T-helper 2 cell treated with Interferon-gamma antibody and Interleukin-4, amounts not matched to agents 100 ng/mL and 5 ng/mL, for 36 hours (primary cell): ENCODE measurements at regions not wholly inside any gene's neighbourhood (a gene's known extent, or its start where the extent isn't known, plus 50 kb on each side); places are given as distances from the start of the nearest gene placed in this dataset.
"Not testable (repeated sequence)": the region's sequence is repeated elsewhere in the genome, so short reads cannot be mapped to it uniquely, and the experiment has no call there.

ENCODE experiments used
- intact Hi-C: fragments of 100-400 bp; cut with micrococcal nuclease; formaldehyde crosslinking; loops from one replicate; pipeline ENCODE4 v1.15.1; 2023

GRCh38 chr4:33104273-33104672 lies 2384.1 kb downstream of the PCDH7 start:
- intact Hi-C loops = no loop called here

GRCh38 chr4:33107814-33108213 lies 2387.6 kb downstream of the PCDH7 start:
- intact Hi-C loops = no loop called here

- intact Hi-C loops = no loop called here
Measured at GRCh38 chr4:33111117-33111516, 2390.9 kb downstream of the PCDH7 start.

- intact Hi-C loops = no loop called here
Measured at GRCh38 chr4:33116871-33117270, 2396.7 kb downstream of the PCDH7 start.

GRCh38 chr4:33126002-33126401 lies 2405.8 kb downstream of the PCDH7 start:
- intact Hi-C loops = no loop called here

GRCh38 chr4:33130662-33131061 lies 2410.5 kb downstream of the PCDH7 start:
- intact Hi-C loops = not testable (repeated sequence)

- intact Hi-C loops = no loop called here
Measured at GRCh38 chr4:33133723-33134122, 2413.6 kb downstream of the PCDH7 start.

GRCh38 chr4:33134366-33134765 lies 2414.2 kb downstream of the PCDH7 start:
- intact Hi-C loops = no loop called here

GRCh38 chr4:33149658-33150524 lies 2429.7 kb downstream of the PCDH7 start:
- intact Hi-C loops = no loop called here

- intact Hi-C loops = no loop called here
Measured at GRCh38 chr4:33150525-33150910, 2430.3 kb downstream of the PCDH7 start.

GRCh38 chr4:33160126-33160525 lies 2440.0 kb downstream of the PCDH7 start:
- intact Hi-C loops = no loop called here

- intact Hi-C loops = no loop called here
Measured at GRCh38 chr4:33161202-33161601, 2441.0 kb downstream of the PCDH7 start.

- intact Hi-C loops = no loop called here
Measured at GRCh38 chr4:33162122-33162521, 2442.0 kb downstream of the PCDH7 start.

GRCh38 chr4:33171873-33172525 lies 2451.8 kb downstream of the PCDH7 start:
- intact Hi-C loops = no loop called here

GRCh38 chr4:33176566-33176965 lies 2456.4 kb downstream of the PCDH7 start:
- intact Hi-C loops = no loop called here

GRCh38 chr4:33184657-33185290 lies 2464.6 kb downstream of the PCDH7 start:
- intact Hi-C loops = no loop called here

- intact Hi-C loops = no loop called here
Measured at GRCh38 chr4:33187035-33187434, 2466.9 kb downstream of the PCDH7 start.

GRCh38 chr4:33188733-33189132 lies 2468.6 kb downstream of the PCDH7 start:
- intact Hi-C loops = no loop called here

GRCh38 chr4:33189169-33189568 lies 2469.0 kb downstream of the PCDH7 start:
- intact Hi-C loops = no loop called here

- intact Hi-C loops = no loop called here
Measured at GRCh38 chr4:33193109-33193508, 2472.9 kb downstream of the PCDH7 start.

GRCh38 chr4:33200377-33200776 lies 2480.2 kb downstream of the PCDH7 start:
- intact Hi-C loops = no loop called here

GRCh38 chr4:33218238-33218637 lies 2498.1 kb downstream of the PCDH7 start:
- intact Hi-C loops = no loop called here
